ENCODE measurements at regions not wholly inside any gene's neighbourhood (a gene's known extent, or its start where the extent isn't known, plus 50 kb on each side); places are given as distances from the start of the nearest gene placed in this dataset.

DNA sequence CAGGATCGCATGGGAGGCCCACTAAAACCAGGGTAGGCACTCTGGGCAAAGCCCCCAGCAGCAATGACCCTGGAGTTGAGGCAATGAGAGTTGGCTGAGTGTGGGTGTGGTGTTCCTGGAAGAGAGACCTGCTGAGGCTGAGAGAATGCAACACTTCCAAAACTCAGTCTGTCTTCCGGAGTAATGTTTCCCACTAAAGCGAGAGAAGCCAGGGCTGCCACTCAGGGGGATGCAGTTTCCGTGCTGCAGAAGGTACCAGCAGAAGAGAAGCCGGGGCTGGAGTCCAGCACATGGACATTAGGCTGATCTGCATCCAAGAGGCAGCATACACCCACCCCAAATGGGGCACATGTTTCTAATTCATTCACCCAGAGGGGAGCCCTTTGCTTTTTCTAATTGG, 127.2 kb upstream of the ARHGAP28 start:
- TF ChIP-seq POLR2AphosphoS5 (IDR thresholded peaks at IDR 0.05) = no peak
- TF ChIP-seq, protein P1, sequence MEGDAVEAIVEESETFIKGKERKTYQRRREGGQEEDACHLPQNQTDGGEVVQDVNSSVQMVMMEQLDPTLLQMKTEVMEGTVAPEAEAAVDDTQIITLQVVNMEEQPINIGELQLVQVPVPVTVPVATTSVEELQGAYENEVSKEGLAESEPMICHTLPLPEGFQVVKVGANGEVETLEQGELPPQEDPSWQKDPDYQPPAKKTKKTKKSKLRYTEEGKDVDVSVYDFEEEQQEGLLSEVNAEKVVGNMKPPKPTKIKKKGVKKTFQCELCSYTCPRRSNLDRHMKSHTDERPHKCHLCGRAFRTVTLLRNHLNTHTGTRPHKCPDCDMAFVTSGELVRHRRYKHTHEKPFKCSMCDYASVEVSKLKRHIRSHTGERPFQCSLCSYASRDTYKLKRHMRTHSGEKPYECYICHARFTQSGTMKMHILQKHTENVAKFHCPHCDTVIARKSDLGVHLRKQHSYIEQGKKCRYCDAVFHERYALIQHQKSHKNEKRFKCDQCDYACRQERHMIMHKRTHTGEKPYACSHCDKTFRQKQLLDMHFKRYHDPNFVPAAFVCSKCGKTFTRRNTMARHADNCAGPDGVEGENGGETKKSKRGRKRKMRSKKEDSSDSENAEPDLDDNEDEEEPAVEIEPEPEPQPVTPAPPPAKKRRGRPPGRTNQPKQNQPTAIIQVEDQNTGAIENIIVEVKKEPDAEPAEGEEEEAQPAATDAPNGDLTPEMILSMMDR (IDR thresholded peaks at IDR 0.05) = no peak
- TF ChIP-seq POLR2A (IDR thresholded peaks at IDR 0.05) = no peak
- Histone ChIP-seq H3K27me3 (no peaks in the 10 kb centered on the region), H3K4me3 (no peak overlapping the region), H3K36me3 (no peaks in the 10 kb centered on the region), H3K27ac (no peak overlapping the region), H3K4me1 (no peaks in the 10 kb centered on the region), H3K9me3 (no peaks in the 10 kb centered on the region)
- intact Hi-C loops (cut with DNase I; ENCODE audit: low total_unique reads) = no loop called here
- no peak for DNase-seq (ENCODE audit: low spot score in 2 of 2)

DNA sequence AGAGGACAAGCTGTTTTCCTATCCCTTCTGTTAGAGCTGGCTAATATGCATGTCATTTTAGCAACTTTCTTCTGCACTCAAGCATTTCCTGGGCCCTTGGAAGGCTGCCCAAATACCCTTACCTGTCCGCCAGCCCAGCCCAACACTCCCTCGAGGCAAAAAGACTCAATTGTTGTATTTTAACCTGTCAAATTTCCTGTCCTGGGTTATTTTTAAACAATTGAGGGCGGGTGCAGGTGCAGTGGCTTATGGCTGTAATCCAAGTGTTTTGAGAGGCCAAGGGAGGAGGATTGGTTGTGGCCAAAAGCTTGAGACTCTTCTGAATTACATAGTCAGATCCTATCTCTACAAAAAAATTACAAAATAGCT, 125.0 kb upstream of the ARHGAP28 start:
- no peaks in the 10 kb centered on the region for H3K36me3 ChIP-seq
- no peak for DNase-seq (ENCODE audit: low spot score in 2 of 2)
- H3K27ac ChIP-seq = no peak overlapping the region
- no peaks in the 10 kb centered on the region for H3K9me3 ChIP-seq
- no peaks in the 10 kb centered on the region for H3K4me1 ChIP-seq
- intact Hi-C loops (cut with DNase I; ENCODE audit: low total_unique reads) = no loop called here
- no peak for TF ChIP-seq POLR2A (IDR thresholded peaks at IDR 0.05)
- TF ChIP-seq POLR2AphosphoS5 (IDR thresholded peaks at IDR 0.05) = no peak
- TF ChIP-seq, protein P1 (IDR thresholded peaks at IDR 0.05) = no peak
- H3K27me3 ChIP-seq = no peaks in the 10 kb centered on the region
- no peak overlapping the region for H3K4me3 ChIP-seq

DNA sequence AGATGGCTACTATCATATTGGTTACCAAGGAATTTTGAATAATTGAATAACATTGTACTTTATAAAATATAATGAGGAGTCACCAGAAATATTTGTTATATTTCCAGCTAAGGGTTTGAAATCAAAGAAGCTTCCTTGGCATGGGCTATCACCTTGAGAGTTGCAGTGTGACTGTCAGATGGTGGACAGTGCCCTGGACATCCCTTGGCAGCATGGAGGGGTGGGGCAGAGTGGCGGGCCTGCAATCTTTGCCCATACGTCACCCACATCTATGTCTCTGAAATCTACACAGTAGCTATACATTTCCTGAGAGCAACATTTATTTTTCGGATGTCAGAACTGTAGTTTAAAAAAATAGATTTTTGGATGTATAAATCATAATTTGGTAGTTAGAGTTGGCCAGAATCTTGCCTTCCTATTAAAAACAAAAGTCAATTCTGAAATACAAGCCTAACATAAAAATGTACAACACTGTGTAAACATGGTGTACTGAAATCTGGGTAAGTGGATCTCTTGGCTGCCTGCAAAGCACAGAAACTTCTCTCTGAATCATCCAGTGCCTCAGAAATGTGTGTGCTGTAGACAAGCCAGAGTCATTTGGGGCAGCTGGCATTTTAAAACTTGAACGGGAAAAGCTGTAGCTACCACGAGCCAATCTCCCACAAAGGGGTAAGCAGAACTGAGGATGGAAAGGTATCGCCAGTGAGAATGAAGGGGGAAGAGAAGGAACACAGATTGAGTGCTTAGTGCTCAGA, 124.2 kb upstream of the ARHGAP28 start:
- intact Hi-C loops (cut with DNase I; ENCODE audit: low total_unique reads) = no loop called here

DNA sequence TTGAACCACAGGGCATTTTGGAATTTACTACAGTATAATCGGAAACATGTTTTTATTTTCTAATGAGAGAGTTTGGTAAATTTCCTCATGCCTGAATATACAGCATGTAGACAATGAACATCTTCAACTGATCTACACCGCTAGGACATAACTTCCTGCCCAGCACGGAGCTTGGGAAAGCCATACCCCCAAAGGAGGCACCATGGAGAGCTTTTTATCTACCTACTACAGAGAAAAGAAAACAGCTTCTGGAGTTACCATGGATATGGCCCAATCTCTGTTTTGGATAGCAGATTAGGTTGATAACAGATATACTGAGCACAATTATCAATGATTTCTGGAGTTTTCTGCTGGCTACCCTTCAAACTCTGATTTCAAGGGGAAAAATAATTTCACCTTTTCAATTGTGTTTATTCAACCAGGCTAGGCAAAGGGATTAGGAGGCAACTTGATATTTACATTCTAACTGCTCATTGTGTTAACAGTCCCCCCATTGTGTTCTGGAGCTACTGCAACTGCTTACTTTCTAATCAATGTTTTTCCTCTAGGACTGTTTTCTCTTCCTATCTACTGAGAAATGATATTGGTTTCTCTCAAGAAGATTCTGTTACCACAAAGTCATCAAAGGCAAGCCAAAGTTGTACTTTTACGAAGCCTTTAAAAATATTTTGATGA, 123.0 kb upstream of the ARHGAP28 start:
- no peak overlapping the region for H3K4me3 ChIP-seq
- H3K27me3 ChIP-seq = no peaks in the 10 kb centered on the region
- no peaks in the 10 kb centered on the region for H3K9me3 ChIP-seq
- DNase-seq (ENCODE audit: low spot score in 2 of 2) = no peak
- intact Hi-C loops (cut with DNase I; ENCODE audit: low total_unique reads) = no loop called here
- H3K36me3 ChIP-seq = no peaks in the 10 kb centered on the region
- no peak for TF ChIP-seq POLR2A (IDR thresholded peaks at IDR 0.05)
- no peak for TF ChIP-seq POLR2AphosphoS5 (IDR thresholded peaks at IDR 0.05)
- TF ChIP-seq, protein P1 (IDR thresholded peaks at IDR 0.05) = no peak
- H3K4me1 ChIP-seq = no peaks in the 10 kb centered on the region
- H3K27ac ChIP-seq = no peak overlapping the region

More for the DNA sequence above, 124.2 kb upstream of the ARHGAP28 start:
- Histone ChIP-seq H3K9me3 (no peaks in the 10 kb centered on the region), H3K27me3 (no peaks in the 10 kb centered on the region), H3K4me1 (no peaks in the 10 kb centered on the region), H3K4me3 (no peak overlapping the region), H3K27ac (no peak overlapping the region), H3K36me3 (no peaks in the 10 kb centered on the region)
- TF ChIP-seq, protein P1 (IDR thresholded peaks at IDR 0.05) = no peak
- TF ChIP-seq POLR2AphosphoS5 (IDR thresholded peaks at IDR 0.05) (no peak), POLR2A (IDR thresholded peaks at IDR 0.05) (no peak)
- DNase-seq (ENCODE audit: low spot score in 2 of 2) = no peak

DNA sequence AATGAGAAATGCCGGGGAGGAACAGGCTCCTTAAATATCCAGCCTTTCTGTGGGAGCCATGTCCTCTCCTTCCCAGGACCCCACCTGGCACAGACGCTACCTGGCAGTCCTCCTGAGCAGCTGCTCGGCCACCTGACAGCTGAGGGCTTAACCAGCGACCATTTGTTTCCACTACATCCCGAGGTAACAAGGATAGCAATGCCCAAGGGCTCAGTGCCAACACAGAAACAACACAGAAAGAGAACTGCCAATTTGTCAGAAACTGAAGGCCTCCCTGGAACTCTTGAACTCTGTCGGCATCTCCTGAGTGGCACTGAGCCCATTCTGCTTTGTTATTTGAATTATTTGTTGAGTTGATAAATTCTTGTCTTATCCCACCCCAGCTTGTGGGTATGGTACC, 122.2 kb upstream of the ARHGAP28 start:
- DNase-seq (ENCODE audit: low spot score in 2 of 2) = no peak
- no peaks in the 10 kb centered on the region for H3K9me3 ChIP-seq
- H3K4me1 ChIP-seq = no peaks in the 10 kb centered on the region
- H3K27ac ChIP-seq = no peak overlapping the region
- H3K27me3 ChIP-seq = no peaks in the 10 kb centered on the region
- intact Hi-C loops (cut with DNase I; ENCODE audit: low total_unique reads) = no loop called here
- TF ChIP-seq POLR2A (IDR thresholded peaks at IDR 0.05) = no peak
- no peak for TF ChIP-seq POLR2AphosphoS5 (IDR thresholded peaks at IDR 0.05)
- TF ChIP-seq, protein P1 (IDR thresholded peaks at IDR 0.05) = no peak
- no peaks in the 10 kb centered on the region for H3K36me3 ChIP-seq
- H3K4me3 ChIP-seq = no peak overlapping the region

Data from breast epithelium (tissue), 4 donors.